Heart left ventricle (tissue), 13 donors: ENCODE measurements at regions not wholly inside any gene's neighbourhood (a gene's known extent, or its start where the extent isn't known, plus 50 kb on each side); places are given as distances from the start of the nearest gene placed in this dataset.

Source experiments
- CTCF ChIP-seq, 12 donors: fragments of 200-600 bp; sonication (generic) in 4 of 12; IDR thresholded peaks; one replicate each; pipeline versions ENCODE4 v1.5.0 to v1.8.0; 2018 to 2022; ENCODE audit warnings: antibody characterized with exemption in 12 of 12, mild to moderate bottlenecking in 5 of 12
- POLR2A ChIP-seq, 2 donors: fragments of 450-650 bp; IDR thresholded peaks; one replicate each; pipeline ENCODE4 v1.6.1; 2017; ENCODE audit warnings: antibody characterized with exemption in 2 of 2, mild to moderate bottlenecking in 2 of 2, moderate library complexity in 2 of 2
- donor health status: ischemic (EF 13 %, LVEDD 7.1; RV severe dilation, severe dysfunction).
- donor health status: DM: no; HTN: yes; CAD: no.
- donor health status: DM: no; HTN: no; CAD: no.
- donor health status: ischemic (EF 25% LVEDD 6.9; RV normal size, moderate dysfunction).
- donor health status: ischemic (EF 25% LVEDD 5.7; RV mildly dilated, moderate dysfunction).
- donor health status: ischemic (EF 35%, LVEDD 5.7; RV mildly dilated, moderate dysfunction).
- donor health status: nonischemic (EF 11% LVEDD 7.7; RV severe dilation, severe dysfunction).
- donor health status: DM: yes; HTN: yes; CAD: no.
- donor health status: PGD.
- donor health status: ischemic (EF 29% LVEDD 5.4; RV normal size, mild dysfunction).
- donor health status: nonischemic (EF 23%, LVEDD 6.1; RV moderate dilation, normal function).

GRCh38 chr3:118102737-118103136 lies 931.9 kb downstream of the IGSF11 start:
- no peak for TF ChIP-seq CTCF (IDR thresholded peaks at IDR 0.05)
- TF ChIP-seq POLR2A (IDR thresholded peaks at IDR 0.05), result no peak
